HEK293T (cell line): ENCODE measurements at regions not wholly inside any gene's neighbourhood (a gene's known extent, or its start where the extent isn't known, plus 50 kb on each side); places are given as distances from the start of the nearest gene placed in this dataset.

Experiments
- CTCF ChIA-PET: fragments of 350-600 bp; formaldehyde crosslinking; extraction: SDS; loops from one replicate; lab custom pipeline; 2021; ENCODE audit warnings: antibody characterized with exemption, inconsistent platforms; lab: Yijun Ruan, JAX
- POLR2A ChIA-PET: fragments of 350-600 bp; formaldehyde crosslinking; extraction: SDS; loops from one replicate; lab custom pipeline; 2020; ENCODE audit warnings: antibody characterized with exemption, inconsistent platforms; lab: Yijun Ruan, JAX
- DNase-seq: peaks from one replicate; pipeline ENCODE4 v3.0.0; 2012; ENCODE audit warnings: mixed read lengths; ENCODE audit errors: extremely low spot score
- ARNT ChIP-seq: fragments of 450-650 bp; IDR thresholded peaks from 2 replicates; pipeline ENCODE4 v1.6.1; 2017; ENCODE audit warnings: mild to moderate bottlenecking
- BHLHE40 ChIP-seq: fragments of 450-650 bp; IDR thresholded peaks from 2 replicates; pipeline ENCODE4 v1.6.1; 2016; ENCODE audit warnings: mild to moderate bottlenecking, moderate library complexity, borderline replicate concordance
- CTBP1 ChIP-seq: fragments of 450-650 bp; IDR thresholded peaks from 2 replicates; pipeline ENCODE4 v1.6.1; 2016; ENCODE audit warnings: borderline replicate concordance
- ELF4 ChIP-seq: fragments of 450-650 bp; IDR thresholded peaks from 2 replicates; pipeline ENCODE4 v1.6.1; 2017; ENCODE audit warnings: antibody characterized with exemption
- FOXA1 ChIP-seq: fragments of 450-650 bp; IDR thresholded peaks from 2 replicates; pipeline ENCODE4 v1.6.1; 2016; ENCODE audit warnings: mild to moderate bottlenecking
- FOXK2 ChIP-seq: fragments of 450-650 bp; IDR thresholded peaks from 2 replicates; pipeline ENCODE4 v1.6.1; 2016; ENCODE audit warnings: mild to moderate bottlenecking
- FOXM1 ChIP-seq: fragments of 450-650 bp; IDR thresholded peaks from 2 replicates; pipeline ENCODE4 v1.6.1; 2017; ENCODE audit warnings: mild to moderate bottlenecking, borderline replicate concordance
- HDGF ChIP-seq: fragments of 450-650 bp; IDR thresholded peaks from 2 replicates; pipeline ENCODE4 v1.6.1; 2017; ENCODE audit warnings: antibody characterized with exemption, borderline replicate concordance
- L3MBTL2 ChIP-seq: fragments of 450-650 bp; conservative IDR thresholded peaks from 2 replicates; pipeline ENCODE4 v1.6.1; 2016; ENCODE audit warnings: mild to moderate bottlenecking
- LEF1 ChIP-seq: fragments of 450-650 bp; IDR thresholded peaks from 2 replicates; pipeline ENCODE4 v1.6.1; 2017; ENCODE audit warnings: mild to moderate bottlenecking, borderline replicate concordance
- NFRKB ChIP-seq: fragments of 450-650 bp; IDR thresholded peaks from 2 replicates; pipeline ENCODE4 v1.6.1; 2016; ENCODE audit warnings: mild to moderate bottlenecking, moderate library complexity
- SP1 ChIP-seq: fragments of 450-650 bp; IDR thresholded peaks from 2 replicates; pipeline ENCODE4 v1.6.1; 2017
- SUZ12 ChIP-seq: fragments of 450-650 bp; IDR thresholded peaks from 2 replicates; pipeline ENCODE4 v1.6.1; 2016; ENCODE audit warnings: mild to moderate bottlenecking
- TARDBP ChIP-seq: fragments of 450-650 bp; IDR thresholded peaks from 2 replicates; pipeline ENCODE4 v1.6.1; 2016
- ZNF384 ChIP-seq: fragments of 450-650 bp; IDR thresholded peaks from 2 replicates; pipeline ENCODE4 v1.6.1; 2016
- TF ChIP-seq, protein P1 (sequence below): fragments of 450-650 bp; IDR thresholded peaks from 2 replicates; pipeline ENCODE4 v1.6.1; 2016

GRCh38 chr18:61953161-61953560 lies 60.4 kb upstream of the RNF152 start:
- POLR2A ChIA-PET, result no interaction called here
- no peak for DNase-seq
- CTCF ChIA-PET, result no interaction called here

DNA sequence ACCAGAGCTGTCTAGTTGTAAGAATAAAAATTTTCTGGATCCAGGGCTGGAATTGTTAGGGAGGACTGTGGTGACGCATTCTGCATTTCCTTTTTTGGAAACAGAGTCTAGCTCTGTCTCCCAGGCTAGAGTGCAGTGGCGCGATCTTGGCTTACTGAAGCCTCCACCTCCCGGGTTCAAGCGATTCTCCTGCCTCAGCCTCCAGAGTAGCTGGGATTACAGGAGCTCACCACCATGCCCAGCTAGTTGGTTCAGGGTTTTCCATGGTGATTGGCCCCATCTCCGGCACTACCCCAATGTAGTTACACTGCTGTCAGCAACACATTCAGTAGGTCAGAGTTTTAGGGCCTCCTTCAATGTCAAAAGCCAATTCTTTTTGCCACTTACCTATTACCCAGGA lies 58.6 kb upstream of the RNF152 start:
- no peak for DNase-seq
- CTCF ChIA-PET, result no interaction called here
- POLR2A ChIA-PET, result no interaction called here

More at GRCh38 chr18:61953161-61953560, 60.4 kb upstream of the RNF152 start:
- TF ChIP-seq SP1 (no peak), ARNT (no peak), FOXA1 (no peak), SUZ12 (no peak), TARDBP (no peak), FOXK2 (no peak), BHLHE40 (no peak), ZNF384 (no peak), L3MBTL2 (no peak), CTBP1 (no peak), NFRKB (no peak), ELF4 (no peak), FOXM1 (no peak), HDGF (no peak), LEF1 (no peak)
- TF ChIP-seq, protein P1, sequence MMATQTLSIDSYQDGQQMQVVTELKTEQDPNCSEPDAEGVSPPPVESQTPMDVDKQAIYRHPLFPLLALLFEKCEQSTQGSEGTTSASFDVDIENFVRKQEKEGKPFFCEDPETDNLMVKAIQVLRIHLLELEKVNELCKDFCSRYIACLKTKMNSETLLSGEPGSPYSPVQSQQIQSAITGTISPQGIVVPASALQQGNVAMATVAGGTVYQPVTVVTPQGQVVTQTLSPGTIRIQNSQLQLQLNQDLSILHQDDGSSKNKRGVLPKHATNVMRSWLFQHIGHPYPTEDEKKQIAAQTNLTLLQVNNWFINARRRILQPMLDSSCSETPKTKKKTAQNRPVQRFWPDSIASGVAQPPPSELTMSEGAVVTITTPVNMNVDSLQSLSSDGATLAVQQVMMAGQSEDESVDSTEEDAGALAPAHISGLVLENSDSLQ, result no peak

DNA sequence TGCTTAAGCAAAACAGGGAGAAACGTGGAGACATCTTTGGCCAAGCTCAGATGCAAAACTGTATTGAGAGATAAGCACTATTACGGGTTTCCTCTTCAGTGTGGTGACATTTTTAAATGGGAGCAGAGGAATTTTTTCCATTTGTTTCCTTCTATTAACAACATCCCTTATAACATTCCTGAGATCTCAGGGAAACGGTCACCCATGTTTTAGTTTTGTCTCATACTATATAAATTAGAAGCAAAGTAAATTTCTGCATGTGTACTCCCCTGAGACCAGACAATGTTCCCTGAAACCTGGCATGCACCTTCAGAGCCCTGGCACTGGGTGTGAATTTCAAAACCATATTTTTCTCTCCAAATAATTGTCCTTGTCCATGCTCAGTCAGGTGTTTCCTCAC lies 57.6 kb upstream of the RNF152 start:
- POLR2A ChIA-PET, result no interaction called here
- CTCF ChIA-PET, result no interaction called here

More for the DNA sequence above, 58.6 kb upstream of the RNF152 start:
- TF ChIP-seq ZNF384 (no peak), SP1 (no peak), FOXM1 (no peak), BHLHE40 (no peak), LEF1 (no peak), NFRKB (no peak), FOXA1 (no peak), SUZ12 (no peak), L3MBTL2 (no peak), FOXK2 (no peak), TARDBP (no peak), ARNT (no peak), CTBP1 (no peak), ELF4 (no peak), HDGF (no peak)
- TF ChIP-seq, protein P1, result no peak

DNA sequence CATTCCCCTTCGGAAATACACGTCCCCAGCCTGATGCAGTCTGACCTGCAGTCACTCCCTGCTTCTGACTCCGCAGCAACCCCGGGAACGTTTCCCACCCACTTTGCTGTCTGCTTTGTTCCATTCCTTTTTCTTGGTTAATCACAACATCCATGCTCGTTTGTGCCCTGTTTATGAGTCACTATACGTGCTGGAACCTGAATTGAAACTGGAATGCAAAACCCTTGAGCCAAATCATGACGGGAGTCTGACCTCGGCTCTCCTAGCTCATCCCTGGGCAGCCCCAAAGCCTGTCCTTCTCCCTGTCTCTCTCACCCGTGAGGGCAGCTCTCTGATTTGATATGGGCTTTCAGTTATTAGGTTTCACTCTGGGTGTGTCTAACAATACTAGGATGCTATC lies 57.1 kb upstream of the RNF152 start:
- no peak for TF ChIP-seq ARNT
- TF ChIP-seq ELF4, result no peak
- no peak for TF ChIP-seq ZNF384
- no peak for TF ChIP-seq SP1
- no peak for TF ChIP-seq CTBP1
- TF ChIP-seq FOXK2, result no peak
- no peak for TF ChIP-seq FOXA1
- no peak for TF ChIP-seq FOXM1
- TF ChIP-seq L3MBTL2, result no peak
- no peak for TF ChIP-seq LEF1
- no peak for TF ChIP-seq HDGF
- TF ChIP-seq, protein P1, result no peak
- no peak for TF ChIP-seq SUZ12
- TF ChIP-seq NFRKB, result no peak
- no peak for TF ChIP-seq TARDBP
- TF ChIP-seq BHLHE40, result no peak
- DNase-seq, result no peak
- ChIA-PET CTCF (no interaction called here), POLR2A (no interaction called here)

More for the DNA sequence above, 57.6 kb upstream of the RNF152 start:
- no peak for DNase-seq
- no peak for TF ChIP-seq SUZ12
- TF ChIP-seq BHLHE40, result no peak
- TF ChIP-seq NFRKB, result no peak

DNA sequence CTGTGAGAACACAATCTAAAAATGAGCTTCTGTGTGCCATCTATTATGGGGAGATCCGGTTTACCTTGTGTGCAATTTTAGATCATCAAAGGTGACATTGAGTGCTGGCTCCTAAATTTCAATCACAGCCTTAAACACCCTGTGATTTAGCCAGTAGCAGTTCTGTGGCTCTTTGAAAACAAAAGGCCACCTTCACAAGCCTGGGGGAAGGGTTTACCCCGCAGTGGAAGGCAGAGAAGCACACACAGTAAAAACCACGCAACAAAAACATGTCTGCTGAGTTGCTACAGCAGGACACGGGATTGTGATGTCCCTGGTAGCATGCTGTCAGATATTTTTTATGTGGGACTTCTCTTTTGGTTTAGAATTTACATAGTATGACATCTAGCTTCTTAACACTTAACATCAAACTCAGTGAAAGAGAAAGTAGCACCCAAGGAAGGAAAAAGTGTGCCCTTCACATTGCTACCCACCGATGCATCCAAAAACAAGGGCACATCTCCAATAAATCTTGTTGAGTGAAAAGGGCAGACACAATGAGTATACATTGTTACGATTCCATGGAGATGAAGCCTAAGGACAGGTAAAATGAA lies 56.1 kb upstream of the RNF152 start:
- CTCF ChIA-PET, result no interaction called here
- POLR2A ChIA-PET, result no interaction called here
- no peak for TF ChIP-seq L3MBTL2
- TF ChIP-seq LEF1, result no peak
- no peak for TF ChIP-seq ELF4
- no peak for TF ChIP-seq ARNT
- TF ChIP-seq CTBP1, result no peak
- TF ChIP-seq SP1, result no peak
- no peak for TF ChIP-seq NFRKB
- TF ChIP-seq FOXK2, result no peak
- TF ChIP-seq, protein P1, result no peak
- no peak for TF ChIP-seq HDGF
- TF ChIP-seq ZNF384, result no peak
- TF ChIP-seq FOXM1, result no peak
- TF ChIP-seq TARDBP, result no peak
- TF ChIP-seq SUZ12, result no peak
- no peak for DNase-seq

- TF ChIP-seq ARNT (no peak), FOXK2 (no peak), L3MBTL2 (no peak), ZNF384 (no peak), HDGF (no peak), FOXM1 (no peak), LEF1 (no peak)
- CTCF ChIA-PET, result no interaction called here
- POLR2A ChIA-PET, result no interaction called here
- no peak for DNase-seq
These were observed 55.5 kb upstream of the RNF152 start for GRCh38 chr18:61948281-61948741.
